ENCODE measurements at regions not wholly inside any gene's neighbourhood (a gene's known extent, or its start where the extent isn't known, plus 50 kb on each side); places are given as distances from the start of the nearest gene placed in this dataset.

DNA sequence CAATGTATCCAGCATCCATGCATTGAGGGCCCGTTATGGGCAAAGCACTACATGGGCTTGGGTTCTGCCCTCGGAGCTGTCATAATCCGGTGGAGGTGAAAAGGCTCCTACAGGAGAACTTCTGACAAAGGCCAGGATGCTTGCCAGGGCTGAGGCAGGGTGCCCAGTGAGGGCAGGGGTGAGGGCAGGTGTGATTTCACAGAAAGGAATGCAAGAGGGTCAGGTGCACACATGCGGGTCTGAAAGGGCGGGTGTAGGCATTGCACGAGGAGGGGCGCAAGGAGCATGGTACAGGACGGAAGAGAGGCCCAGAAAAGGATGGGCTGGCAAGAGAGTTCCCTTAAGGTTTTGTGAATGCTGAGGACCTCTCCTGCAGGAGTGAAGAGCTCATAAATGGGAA lies 348.0 kb downstream of the BTBD3 start:
- TF ChIP-seq, protein P1, sequence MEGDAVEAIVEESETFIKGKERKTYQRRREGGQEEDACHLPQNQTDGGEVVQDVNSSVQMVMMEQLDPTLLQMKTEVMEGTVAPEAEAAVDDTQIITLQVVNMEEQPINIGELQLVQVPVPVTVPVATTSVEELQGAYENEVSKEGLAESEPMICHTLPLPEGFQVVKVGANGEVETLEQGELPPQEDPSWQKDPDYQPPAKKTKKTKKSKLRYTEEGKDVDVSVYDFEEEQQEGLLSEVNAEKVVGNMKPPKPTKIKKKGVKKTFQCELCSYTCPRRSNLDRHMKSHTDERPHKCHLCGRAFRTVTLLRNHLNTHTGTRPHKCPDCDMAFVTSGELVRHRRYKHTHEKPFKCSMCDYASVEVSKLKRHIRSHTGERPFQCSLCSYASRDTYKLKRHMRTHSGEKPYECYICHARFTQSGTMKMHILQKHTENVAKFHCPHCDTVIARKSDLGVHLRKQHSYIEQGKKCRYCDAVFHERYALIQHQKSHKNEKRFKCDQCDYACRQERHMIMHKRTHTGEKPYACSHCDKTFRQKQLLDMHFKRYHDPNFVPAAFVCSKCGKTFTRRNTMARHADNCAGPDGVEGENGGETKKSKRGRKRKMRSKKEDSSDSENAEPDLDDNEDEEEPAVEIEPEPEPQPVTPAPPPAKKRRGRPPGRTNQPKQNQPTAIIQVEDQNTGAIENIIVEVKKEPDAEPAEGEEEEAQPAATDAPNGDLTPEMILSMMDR (IDR thresholded peaks at IDR 0.05), result no peak
- TF ChIP-seq POLR2A (IDR thresholded peaks at IDR 0.05), result no peak
